Activated CD8-positive, alpha-beta T cell treated with anti-CD3 and anti-CD28 coated beads, Interleukin-2, amount 10 ng/mL, durations not matched to agents 7 days and 5 days (primary cell): ENCODE measurements at regions not wholly inside any gene's neighbourhood (a gene's known extent, or its start where the extent isn't known, plus 50 kb on each side); places are given as distances from the start of the nearest gene placed in this dataset.

Experiments
- ATAC-seq: fragments of 150-1000 bp; cut with Tn5 transposase; one replicate; pipeline ENCODE4 v1.10.0; 2021; ENCODE audit warnings: moderate library complexity
- CTCF ChIA-PET: fragments of 350-600 bp; sonication (Branson Sonifier 250); formaldehyde crosslinking; loops from one replicate; lab custom pipeline; 2021; ENCODE audit warnings: antibody characterized with exemption; lab: Charles Lee
- POLR2A ChIA-PET: fragments of 350-600 bp; sonication (Branson Sonifier 250); formaldehyde crosslinking; loops from one replicate; lab custom pipeline; 2021; ENCODE audit warnings: antibody characterized with exemption; lab: Charles Lee
- DNase-seq: peaks from one replicate; pipeline ENCODE4 v3.0.0-alpha.2; 2020
- H3K27ac Mint-ChIP-seq: one replicate; pipeline ENCODE4 v1.8.0; 2021; ENCODE audit warnings: mild to moderate bottlenecking, mixed read lengths
- H3K27me3 Mint-ChIP-seq: one replicate; pipeline ENCODE4 v1.8.0; 2021; ENCODE audit warnings: low read depth, mixed read lengths
- H3K36me3 Mint-ChIP-seq: one replicate; pipeline ENCODE4 v1.8.0; 2021; ENCODE audit warnings: low read depth, mixed read lengths
- H3K4me1 Mint-ChIP-seq: one replicate; pipeline ENCODE4 v1.8.0; 2021; ENCODE audit warnings: low read depth, mixed read lengths
- H3K4me3 Mint-ChIP-seq: one replicate; pipeline ENCODE4 v1.8.0; 2021; ENCODE audit warnings: mild to moderate bottlenecking, mixed read lengths
- H3K9me3 Mint-ChIP-seq: one replicate; pipeline ENCODE4 v1.8.0; 2022; ENCODE audit warnings: mixed read lengths; ENCODE audit not compliant: insufficient read depth

GRCh38 chr6:87935196-87935595 is 112.4 kb upstream of the SPACA1 start:
- Mint-ChIP-seq H3K36me3 (no peaks in the 10 kb centered on the region), H3K4me1 (no peaks in the 10 kb centered on the region), H3K4me3 (no peak overlapping the region), H3K27me3 (peaks cover 18% of the 10 kb centered on the region), H3K27ac (no peak overlapping the region), H3K9me3 (no peaks in the 10 kb centered on the region)
- ATAC-seq (no peak), DNase-seq (no peak)
- ChIA-PET POLR2A (interaction anchor here (0.6 kb wide), 1 partner anchor 411 kb away, joined by 4 read pairs; no protein-coding TSS in a partner anchor), CTCF (no interaction called here)

GRCh38 chr6:87932361-87932760 is 115.3 kb upstream of the SPACA1 start:
- H3K4me3 Mint-ChIP-seq = no peak overlapping the region
- CTCF ChIA-PET = no interaction called here
- POLR2A ChIA-PET = no interaction called here
- ATAC-seq (no peak), DNase-seq (no peak)
- H3K4me1 Mint-ChIP-seq = no peaks in the 10 kb centered on the region
- no peaks in the 10 kb centered on the region for H3K9me3 Mint-ChIP-seq
- peaks cover 13% of the 10 kb centered on the region for H3K27me3 Mint-ChIP-seq
- H3K27ac Mint-ChIP-seq = no peak overlapping the region
- H3K36me3 Mint-ChIP-seq = no peaks in the 10 kb centered on the region

GRCh38 chr6:87929843-87930288 is 117.8 kb upstream of the SPACA1 start:
- ATAC-seq = peak; percentile 84
- DNase-seq = peak; percentile 62
- POLR2A ChIA-PET = no interaction called here
- Mint-ChIP-seq H3K36me3 (no peaks in the 10 kb centered on the region), H3K4me3 (no peak overlapping the region), H3K27me3 (peaks cover 11% of the 10 kb centered on the region), H3K4me1 (peaks cover 10% of the 10 kb centered on the region), H3K27ac (no peak overlapping the region), H3K9me3 (no peaks in the 10 kb centered on the region)
- CTCF ChIA-PET = interaction anchor here (1.0 to 1.3 kb wide), 2 partner anchors 98 to 941 kb away, joined by 3 to 5 read pairs; no protein-coding TSS in a partner anchor

GRCh38 chr6:87926687-87927086 is 121.0 kb upstream of the SPACA1 start:
- POLR2A ChIA-PET = no interaction called here
- ATAC-seq (no peak), DNase-seq (no peak)
- Mint-ChIP-seq H3K4me3 (no peak overlapping the region), H3K27me3 (peaks cover 9% of the 10 kb centered on the region), H3K27ac (no peak overlapping the region), H3K36me3 (no peaks in the 10 kb centered on the region), H3K9me3 (no peaks in the 10 kb centered on the region), H3K4me1 (peaks cover 26% of the 10 kb centered on the region)
- CTCF ChIA-PET = no interaction called here

- Mint-ChIP-seq H3K27ac (no peak overlapping the region), H3K4me3 (no peak overlapping the region), H3K4me1 (peaks cover 26% of the 10 kb centered on the region), H3K27me3 (peaks cover 9% of the 10 kb centered on the region), H3K9me3 (no peaks in the 10 kb centered on the region), H3K36me3 (no peaks in the 10 kb centered on the region)
- CTCF ChIA-PET = no interaction called here
- ATAC-seq (no peak), DNase-seq (no peak)
- POLR2A ChIA-PET = no interaction called here
These were observed 121.6 kb upstream of the SPACA1 start for GRCh38 chr6:87926072-87926471.

- POLR2A ChIA-PET = no interaction called here
- Mint-ChIP-seq H3K4me1 (peaks cover 26% of the 10 kb centered on the region), H3K27ac (no peak overlapping the region), H3K36me3 (no peaks in the 10 kb centered on the region), H3K9me3 (no peaks in the 10 kb centered on the region), H3K27me3 (peaks cover 14% of the 10 kb centered on the region), H3K4me3 (no peak overlapping the region)
- CTCF ChIA-PET = no interaction called here
- DNase-seq (peak; percentile 30), ATAC-seq (peak; percentile 22)
These were observed 122.1 kb upstream of the SPACA1 start for GRCh38 chr6:87925373-87926060.

GRCh38 chr6:87923389-87924050 is 124.1 kb upstream of the SPACA1 start:
- POLR2A ChIA-PET = no interaction called here
- Mint-ChIP-seq H3K4me3 (no peak overlapping the region), H3K27me3 (peaks cover 13% of the 10 kb centered on the region), H3K36me3 (no peaks in the 10 kb centered on the region), H3K9me3 (no peaks in the 10 kb centered on the region), H3K27ac (no peak overlapping the region), H3K4me1 (peaks cover 26% of the 10 kb centered on the region)
- DNase-seq = no peak
- CTCF ChIA-PET = no interaction called here
- ATAC-seq = no peak

GRCh38 chr6:87922947-87923330 is 124.7 kb upstream of the SPACA1 start:
- Mint-ChIP-seq H3K4me1 (peaks cover 26% of the 10 kb centered on the region), H3K9me3 (no peaks in the 10 kb centered on the region), H3K36me3 (no peaks in the 10 kb centered on the region), H3K4me3 (no peak overlapping the region), H3K27ac (no peak overlapping the region), H3K27me3 (peaks cover 13% of the 10 kb centered on the region)
- peak; percentile 36 for ATAC-seq
- CTCF ChIA-PET = no interaction called here
- no peak for DNase-seq
- POLR2A ChIA-PET = no interaction called here

- ATAC-seq (no peak), DNase-seq (no peak)
- Mint-ChIP-seq H3K4me3 (no peak overlapping the region), H3K36me3 (no peaks in the 10 kb centered on the region), H3K4me1 (peaks cover 26% of the 10 kb centered on the region), H3K27me3 (peaks cover 16% of the 10 kb centered on the region), H3K27ac (no peak overlapping the region), H3K9me3 (no peaks in the 10 kb centered on the region)
- ChIA-PET POLR2A (no interaction called here), CTCF (no interaction called here)
These were observed 125.3 kb upstream of the SPACA1 start for GRCh38 chr6:87922196-87922946.

- Mint-ChIP-seq H3K27me3 (peaks cover 17% of the 10 kb centered on the region), H3K9me3 (no peaks in the 10 kb centered on the region), H3K36me3 (no peaks in the 10 kb centered on the region), H3K4me3 (no peak overlapping the region), H3K27ac (no peak overlapping the region), H3K4me1 (peaks cover 26% of the 10 kb centered on the region)
- ChIA-PET POLR2A (no interaction called here), CTCF (no interaction called here)
- ATAC-seq (no peak), DNase-seq (no peak)
These were observed 126.6 kb upstream of the SPACA1 start for GRCh38 chr6:87921034-87921433.

GRCh38 chr6:87920245-87920644 is 127.4 kb upstream of the SPACA1 start:
- H3K36me3 Mint-ChIP-seq = no peaks in the 10 kb centered on the region
- H3K27me3 Mint-ChIP-seq = peaks cover 17% of the 10 kb centered on the region
- H3K4me1 Mint-ChIP-seq = peaks cover 27% of the 10 kb centered on the region
- H3K27ac Mint-ChIP-seq = no peak overlapping the region
- CTCF ChIA-PET = no interaction called here
- POLR2A ChIA-PET = no interaction called here
- DNase-seq (no peak), ATAC-seq (no peak)
- H3K9me3 Mint-ChIP-seq = no peaks in the 10 kb centered on the region
- no peak overlapping the region for H3K4me3 Mint-ChIP-seq

- CTCF ChIA-PET = no interaction called here
- Mint-ChIP-seq H3K4me1 (peaks cover 26% of the 10 kb centered on the region), H3K27ac (no peak overlapping the region), H3K27me3 (peaks cover 17% of the 10 kb centered on the region), H3K4me3 (no peak overlapping the region), H3K9me3 (no peaks in the 10 kb centered on the region), H3K36me3 (no peaks in the 10 kb centered on the region)
- no peak for DNase-seq
- ATAC-seq = no peak
- POLR2A ChIA-PET = no interaction called here
These were observed 128.2 kb upstream of the SPACA1 start for GRCh38 chr6:87919416-87919815.
